HepG2 (cell line): ENCODE measurements at regions not wholly inside any gene's neighbourhood (a gene's known extent, or its start where the extent isn't known, plus 50 kb on each side); places are given as distances from the start of the nearest gene placed in this dataset.

Experiments
- ATAC-seq: fragments of 200-7000 bp; cut with Tn5 transposase; 3 replicates; pipeline ENCODE4 v1.9.1; 2020; ENCODE audit warnings: mild to moderate bottlenecking, moderate library complexity
- BruUV-seq: library from RNA; stranded (reverse); fragments of 400-500 nt; replicated peaks from 2 replicates; lab custom pipeline; 2021; lab: Mats Ljungman, UMichigan
- CTCF ChIA-PET: fragments of 300-600 bp; formaldehyde crosslinking; extraction: SDS; loops from one replicate; lab custom pipeline; 2021; ENCODE audit warnings: low total read pairs, inconsistent platforms, low intra/inter-chr PET ratio; lab: Yijun Ruan, JAX
- POLR2A ChIA-PET: fragments of 350-600 bp; sonication (Branson Sonifier 250); formaldehyde crosslinking; loops from one replicate; lab custom pipeline; 2020; ENCODE audit warnings: antibody characterized with exemption, inconsistent platforms; lab: Yijun Ruan, JAX
- DNase-seq: peaks from one replicate; pipeline ENCODE4 v3.0.0-alpha.2; 2015; ENCODE audit warnings: low spot score
- FAIRE-seq: peaks from 3 replicates; lab custom pipeline; 2011; peaks lifted over from hg19 to GRCh38; lab: Jason Lieb, UNC
- H2AFZ ChIP-seq: one replicate; pipeline ENCODE4 v1.6.1; 2011; ENCODE audit warnings: low read length, inconsistent platforms
- H3K27ac ChIP-seq: fragments of 300-600 bp; 3 replicates; pipeline ENCODE4 v1.8.0; 2011; ENCODE audit warnings: mixed run types, mild to moderate bottlenecking, mixed read lengths, low read length, inconsistent platforms; ENCODE audit not compliant: insufficient read depth; ENCODE audit errors: extremely low read length
- H3K27me3 ChIP-seq, 2 experiments: fragments of 200-600 bp in 1 of 2; 2 replicates in 1 of 2; 3 replicates in 1 of 2; pipeline versions ENCODE4 v1.6.0 to v1.8.0; 2011; ENCODE audit warnings: low read length in 2 of 2, mild to moderate bottlenecking in 2 of 2, moderate library complexity in 2 of 2, inconsistent platforms in 1 of 2; ENCODE audit not compliant: insufficient read depth in 2 of 2, control insufficient read depth in 1 of 2
- H3K36me3 ChIP-seq, 2 experiments: fragments of 200-600 bp in 1 of 2; replicated peaks in 1 of 2; 2 replicates in 1 of 2; 3 replicates in 1 of 2; pipeline versions ENCODE4 v1.5.1 to v1.8.0; 2011; ENCODE audit warnings: low read length in 2 of 2, inconsistent platforms in 1 of 2; ENCODE audit not compliant: insufficient read depth in 2 of 2, control insufficient read depth in 1 of 2
- H3K4me1 ChIP-seq: 2 replicates; pipeline ENCODE4 v1.5.1; 2012; ENCODE audit warnings: low read length, inconsistent platforms; ENCODE audit not compliant: insufficient read depth
- H3K4me2 ChIP-seq: 2 replicates; pipeline ENCODE4 v1.6.0; 2011; ENCODE audit warnings: low read depth, low read length, inconsistent platforms
- H3K4me3 ChIP-seq, 3 experiments: fragments of 200-600 bp in 1 of 3; sonication (generic), shearing (Covaris generic) in 1 of 3; replicated peaks in 1 of 3; 2 replicates each; pipeline ENCODE4 v1.5.1; 2011 to 2016; ENCODE audit warnings: low read length in 3 of 3, inconsistent platforms in 2 of 3, low read depth in 2 of 3, mild to moderate bottlenecking in 2 of 3, control low read depth in 1 of 3, mixed read lengths in 1 of 3; ENCODE audit not compliant: insufficient read depth in 1 of 3
- H3K79me2 ChIP-seq: one replicate; pipeline ENCODE4 v1.6.1; 2011; ENCODE audit warnings: low read length, inconsistent platforms; ENCODE audit not compliant: insufficient read depth
- H3K9ac ChIP-seq: 2 replicates; pipeline ENCODE4 v1.6.0; 2011; ENCODE audit warnings: mild to moderate bottlenecking, low read depth, low read length, inconsistent platforms; ENCODE audit not compliant: insufficient read depth
- H3K9me3 ChIP-seq: 2 replicates; pipeline ENCODE4 v1.5.1; 2012; ENCODE audit warnings: mild to moderate bottlenecking, low read length
- H4K20me1 ChIP-seq: 2 replicates; pipeline ENCODE4 v1.6.0; 2011; ENCODE audit warnings: inconsistent platforms, mild to moderate bottlenecking, low read length, moderate library complexity; ENCODE audit not compliant: insufficient read depth
- ATF7-NPFF ChIP-seq: sonication (generic); formaldehyde crosslinking; IDR thresholded peaks from 2 replicates; pipeline ENCODE4 v1.8.1; 2023; ENCODE audit warnings: mild to moderate bottlenecking, low read depth, missing genetic modification reagents, moderate library complexity
- BRCA1 ChIP-seq: sonication (generic); formaldehyde crosslinking; IDR thresholded peaks from 2 replicates; pipeline ENCODE4 v1.4.0; 2020; ENCODE audit warnings: missing genetic modification reagents
- CEBPG ChIP-seq: IDR thresholded peaks from 2 replicates; pipeline ENCODE4 v1.6.1; 2016
- CTCF ChIP-seq: sonication (generic); formaldehyde crosslinking; IDR thresholded peaks from 2 replicates; pipeline ENCODE4 v1.5.0; 2020; ENCODE audit warnings: mild to moderate bottlenecking, missing genetic modification reagents, moderate library complexity
- HOMEZ ChIP-seq: IDR thresholded peaks from 2 replicates; pipeline ENCODE4 v1.6.1; 2016; ENCODE audit warnings: low read depth
- IKZF5 ChIP-seq: IDR thresholded peaks from 2 replicates; pipeline ENCODE4 v1.6.1; 2018; ENCODE audit warnings: missing genetic modification reagents, mild to moderate bottlenecking, missing compliant biosample characterization
- MEIS1 ChIP-seq: sonication (generic); formaldehyde crosslinking; IDR thresholded peaks from 2 replicates; pipeline ENCODE4 v1.9.0; 2021; ENCODE audit warnings: mild to moderate bottlenecking, missing genetic modification reagents, moderate library complexity, borderline replicate concordance
- MTA3 ChIP-seq: sonication (generic); formaldehyde crosslinking; IDR thresholded peaks from 2 replicates; pipeline ENCODE4 v1.4.0; 2020; ENCODE audit warnings: missing genetic modification reagents
- NCOA5 ChIP-seq: sonication (generic); formaldehyde crosslinking; IDR thresholded peaks from 2 replicates; pipeline ENCODE4 v1.4.0; 2020; ENCODE audit warnings: missing genetic modification reagents
- NFIC ChIP-seq: IDR thresholded peaks from 2 replicates; pipeline ENCODE4 v1.6.1; 2012; ENCODE audit warnings: mild to moderate bottlenecking, low read length, inconsistent platforms
- NR1H2 ChIP-seq: sonication (generic); formaldehyde crosslinking; IDR thresholded peaks from 2 replicates; pipeline ENCODE4 v1.8.1; 2022; ENCODE audit warnings: low read depth, missing genetic modification reagents, borderline replicate concordance
- RELA ChIP-seq: sonication (generic); formaldehyde crosslinking; IDR thresholded peaks from 2 replicates; pipeline ENCODE4 v1.4.0; 2020; ENCODE audit warnings: missing genetic modification reagents
- STAG1 ChIP-seq: sonication (generic); formaldehyde crosslinking; IDR thresholded peaks from 2 replicates; pipeline ENCODE4 v1.4.0; 2020; ENCODE audit warnings: missing genetic modification reagents
- ZFP36 ChIP-seq: fragments of 150-350 bp; IDR thresholded peaks from 2 replicates; pipeline ENCODE4 v1.6.1; 2018; ENCODE audit warnings: borderline replicate concordance, low read length, low read depth; ENCODE audit not compliant: partially characterized antibody
- ZNF230 ChIP-seq: sonication (generic); formaldehyde crosslinking; IDR thresholded peaks from 2 replicates; pipeline ENCODE4 v1.4.0; 2020; ENCODE audit warnings: mild to moderate bottlenecking, missing genetic modification reagents
- ZNF644 ChIP-seq: IDR thresholded peaks from 2 replicates; pipeline ENCODE4 v1.6.1; 2016; ENCODE audit warnings: low read depth
- ZNF7 ChIP-seq: IDR thresholded peaks from 2 replicates; pipeline ENCODE4 v1.6.1; 2016; ENCODE audit warnings: missing biosample characterization, missing genetic modification reagents
- ZNF780A ChIP-seq: sonication (generic); formaldehyde crosslinking; IDR thresholded peaks from 2 replicates; pipeline ENCODE4 v1.8.0; 2022; ENCODE audit warnings: mild to moderate bottlenecking, missing genetic modification reagents, moderate library complexity
- WGBS: methylation state at CpG from one replicate; pipeline ENCODE4 v1.1.6; 2017; ENCODE audit warnings: low lambda C conversion rate; 5-methylcytosine and 5-hydroxymethylcytosine counted together
- in situ Hi-C: cut with HindIII; loops from 2 replicates; pipeline ENCODE4 v1.10.0; 2017; ENCODE audit warnings: low pct_unique_long_range_greater_than_20kb; ENCODE audit not compliant: extremely low pct_ligation_motif_present
- intact Hi-C: fragments of 100-400 bp; cut with micrococcal nuclease; formaldehyde crosslinking; loops from one replicate; pipeline ENCODE4 v1.10.0; 2022; ENCODE audit not compliant: unreplicated experiment

- ChIA-PET CTCF (no interaction called here), POLR2A (no interaction called here)
- no peak overlapping the region for H2AFZ ChIP-seq
- DNase-seq (no peak), ATAC-seq (peak; percentile 90), FAIRE-seq (no peak)
- in situ Hi-C loops (no loop called here), intact Hi-C loops (no loop called here)
- H3K27me3 ChIP-seq, result no peaks in the 10 kb centered on the region
- no peaks in the 10 kb centered on the region for H3K4me1 ChIP-seq
- H3K79me2 ChIP-seq, result no peaks in the 10 kb centered on the region
- no peak for TF ChIP-seq IKZF5 (CRISPR knock-in tag)
- peak; percentile 20; the same call in 1 of the 2 replicates for TF ChIP-seq CTCF (CRISPR knock-in tag)
- peak; percentile 25; the same call in 1 of the 2 replicates for TF ChIP-seq STAG1
- WGBS, result 0% methylated on average over 4 of the region's 4 CpGs
- no TSS peak for BruUV-seq
- no peak overlapping the region for H3K4me3 ChIP-seq
- no peak overlapping the region for H3K9ac ChIP-seq
- H3K9me3 ChIP-seq, result no peaks in the 10 kb centered on the region
- H3K4me2 ChIP-seq, result no peak overlapping the region
- no peak overlapping the region for H3K27ac ChIP-seq
- no peaks in the 10 kb centered on the region for H4K20me1 ChIP-seq
- H3K36me3 ChIP-seq, result no peaks in the 10 kb centered on the region
Measured at GRCh38 chr12:58247633-58248032, 306.3 kb downstream of the ATP23 start.

GRCh38 chr12:58248599-58248998 is 307.2 kb downstream of the ATP23 start:
- intact Hi-C loops, result no loop called here
- H3K79me2 ChIP-seq, result no peaks in the 10 kb centered on the region
- WGBS, result 7% methylated on average over 3 of the region's 3 CpGs
- no peak for DNase-seq
- CTCF ChIA-PET, result no interaction called here
- in situ Hi-C loops, result no loop called here
- POLR2A ChIA-PET, result no interaction called here
- H2AFZ ChIP-seq, result no peak overlapping the region
- H3K27ac ChIP-seq, result no peak overlapping the region
- no peaks in the 10 kb centered on the region for H3K27me3 ChIP-seq
- H4K20me1 ChIP-seq, result no peaks in the 10 kb centered on the region
- no TSS peak for BruUV-seq
- no peak overlapping the region for H3K4me2 ChIP-seq
- no peaks in the 10 kb centered on the region for H3K36me3 ChIP-seq
- no peak overlapping the region for H3K4me3 ChIP-seq
- H3K4me1 ChIP-seq, result no peaks in the 10 kb centered on the region
- no peak for FAIRE-seq
- no peaks in the 10 kb centered on the region for H3K9me3 ChIP-seq
- H3K9ac ChIP-seq, result no peak overlapping the region
- ATAC-seq, result no peak
- no peak for TF ChIP-seq ZFP36
- TF ChIP-seq ZNF644 (CRISPR knock-in tag), result no peak
- TF ChIP-seq NCOA5 (CRISPR knock-in tag), result no peak
- no peak for TF ChIP-seq ATF7-NPFF (CRISPR knock-in tag)
- no peak for TF ChIP-seq MEIS1 (CRISPR knock-in tag)
- TF ChIP-seq HOMEZ (CRISPR knock-in tag), result no peak
- TF ChIP-seq NR1H2 (CRISPR knock-in tag), result no peak
- TF ChIP-seq ZNF230 (CRISPR knock-in tag), result no peak
- TF ChIP-seq ZNF7 (CRISPR knock-in tag), result no peak
- no peak for TF ChIP-seq RELA (CRISPR knock-in tag)
- TF ChIP-seq ZNF780A, result no peak
- TF ChIP-seq NFIC, result no peak
- no peak for TF ChIP-seq MTA3 (CRISPR knock-in tag)
- no peak for TF ChIP-seq CEBPG (CRISPR knock-in tag)
- no peak for TF ChIP-seq BRCA1 (CRISPR knock-in tag)
